ENCODE measurements at regions not wholly inside any gene's neighbourhood (a gene's known extent, or its start where the extent isn't known, plus 50 kb on each side); places are given as distances from the start of the nearest gene placed in this dataset.

DNA sequence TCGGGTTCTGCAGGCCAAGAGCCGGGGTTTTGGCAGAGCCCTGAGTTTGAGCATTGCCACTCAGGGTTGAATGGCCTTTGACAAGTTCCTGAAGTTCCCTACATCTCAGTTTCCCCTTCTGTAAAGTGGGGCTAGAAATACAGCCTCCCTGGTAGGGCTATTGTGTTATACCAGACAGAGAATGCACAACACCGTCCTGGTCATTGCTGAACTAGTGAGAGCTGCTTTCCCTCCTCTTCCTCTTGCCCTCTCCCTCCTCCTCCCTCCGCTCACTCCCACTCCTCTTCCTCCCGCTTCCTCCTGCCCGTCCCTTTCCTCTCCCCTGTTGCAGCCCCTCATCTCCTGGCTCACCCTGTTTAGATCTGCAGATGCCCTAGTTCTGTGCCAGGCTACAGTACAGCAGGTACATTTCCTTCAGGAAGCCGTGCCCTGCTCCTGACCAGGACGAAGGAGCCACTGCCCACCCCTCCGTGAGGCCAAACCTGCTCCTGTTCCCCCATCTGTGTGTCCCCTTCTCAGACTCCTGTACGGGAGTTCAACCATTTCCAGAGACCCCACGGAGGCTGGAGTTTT, 91.5 kb upstream of the SHANK2 start:
- Histone ChIP-seq H3K4me1 (ENCODE audit: control extremely low read depth in 1 of 4, control insufficient read depth in 4 of 4, insufficient read depth in 4 of 4, low read length in 3 of 4) (no peaks in the 10 kb centered on the region), H3K36me3 (ENCODE audit: control insufficient read depth in 4 of 4, insufficient read depth in 4 of 4, low read length in 3 of 4) (no peaks in the 10 kb centered on the region), H3K27me3 (replicated peaks in 2 of 5; ENCODE audit: control insufficient read depth in 4 of 5, insufficient read depth in 5 of 5, low read length in 4 of 5) (peaks cover 0 to 15% (median 2%) of the 10 kb centered on the region in 5 experiments), H3K9me3 (ENCODE audit: control extremely low read depth in 1 of 5, control insufficient read depth in 4 of 5, insufficient read depth in 2 of 5, low read depth in 1 of 5, low read length in 4 of 5) (no peaks in the 10 kb centered on the region), H3K4me3 (ENCODE audit: control insufficient read depth in 1 of 7, extremely low read depth in 1 of 7, insufficient read depth in 4 of 7, low read depth in 2 of 7, low read length in 6 of 7) (no peak overlapping the region), H3K27ac (ENCODE audit: insufficient read depth in 1 of 2, low read depth in 1 of 2, low read length in 2 of 2, poor library complexity in 1 of 2, severe bottlenecking in 2 of 2) (no peak overlapping the region)
- CTCF ChIA-PET = no interaction called here
- 77% methylated on average over 10 of the region's 11 CpGs for WGBS (ENCODE audit: insufficient coverage)
- no peak for DNase-seq
- POLR2A ChIA-PET = no interaction called here

DNA sequence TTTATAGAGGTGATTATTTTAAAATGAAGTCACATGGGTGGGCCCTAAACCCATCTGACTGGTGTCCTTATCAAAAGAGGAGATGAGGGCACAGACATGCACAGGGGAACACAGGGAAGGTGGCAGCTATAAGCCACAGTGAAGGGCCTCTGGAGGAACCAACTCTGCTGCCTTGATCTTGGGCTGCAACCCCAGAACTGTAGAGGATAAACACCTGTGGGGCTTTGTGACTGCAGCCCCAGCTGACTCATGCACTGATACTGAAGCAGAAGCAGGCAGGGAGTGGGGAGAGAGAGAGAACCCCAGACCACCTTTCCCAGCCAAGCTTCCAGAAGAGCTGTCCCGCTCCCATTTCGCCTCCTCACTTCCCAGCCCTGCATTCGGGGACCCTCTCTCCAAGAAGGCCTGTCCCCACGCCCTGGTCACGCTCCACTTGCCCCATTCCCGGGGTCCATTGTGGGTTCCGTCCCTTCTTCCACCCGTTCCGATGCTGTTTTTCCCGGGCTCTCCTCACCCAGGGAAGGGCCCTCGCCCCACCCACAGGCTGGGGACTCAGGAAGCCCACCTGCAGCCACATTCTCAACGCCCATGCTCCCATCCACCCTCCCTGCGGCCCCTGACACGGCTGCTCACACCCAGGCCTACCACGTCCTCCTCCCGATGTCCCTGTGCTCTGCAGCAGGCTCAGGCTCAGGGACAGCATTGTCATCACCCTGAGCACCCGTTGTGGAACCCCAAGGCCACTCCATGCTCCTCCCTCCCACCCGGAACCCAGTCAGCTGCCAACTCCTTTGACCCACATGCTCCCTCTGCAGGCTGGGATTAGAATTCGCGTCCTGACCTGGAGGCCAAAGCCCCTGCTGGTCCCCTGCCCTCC, 90.8 kb upstream of the SHANK2 start:
- Histone ChIP-seq H3K27ac (ENCODE audit: insufficient read depth in 1 of 2, low read depth in 1 of 2, low read length in 2 of 2, poor library complexity in 1 of 2, severe bottlenecking in 2 of 2) (no peak overlapping the region), H3K36me3 (ENCODE audit: control insufficient read depth in 4 of 4, insufficient read depth in 4 of 4, low read length in 3 of 4) (no peaks in the 10 kb centered on the region), H3K9me3 (ENCODE audit: control extremely low read depth in 1 of 5, control insufficient read depth in 4 of 5, insufficient read depth in 2 of 5, low read depth in 1 of 5, low read length in 4 of 5) (no peaks in the 10 kb centered on the region), H3K4me3 (ENCODE audit: control insufficient read depth in 1 of 7, extremely low read depth in 1 of 7, insufficient read depth in 4 of 7, low read depth in 2 of 7, low read length in 6 of 7) (no peak overlapping the region), H3K27me3 (replicated peaks in 2 of 5; ENCODE audit: control insufficient read depth in 4 of 5, insufficient read depth in 5 of 5, low read length in 4 of 5) (peaks cover 0 to 11% (median 2%) of the 10 kb centered on the region in 5 experiments), H3K4me1 (ENCODE audit: control extremely low read depth in 1 of 4, control insufficient read depth in 4 of 4, insufficient read depth in 4 of 4, low read length in 3 of 4) (no peaks in the 10 kb centered on the region)
- 71% methylated on average over 17 of the region's 20 CpGs for WGBS (ENCODE audit: insufficient coverage)
- ChIA-PET CTCF (interaction anchor here (1.1 kb wide), 1 partner anchor 31 kb away, joined by 3 read pairs; no protein-coding TSS in a partner anchor), POLR2A (no interaction called here)
- peak; percentile 12 to 25 (median 19) for DNase-seq

DNA sequence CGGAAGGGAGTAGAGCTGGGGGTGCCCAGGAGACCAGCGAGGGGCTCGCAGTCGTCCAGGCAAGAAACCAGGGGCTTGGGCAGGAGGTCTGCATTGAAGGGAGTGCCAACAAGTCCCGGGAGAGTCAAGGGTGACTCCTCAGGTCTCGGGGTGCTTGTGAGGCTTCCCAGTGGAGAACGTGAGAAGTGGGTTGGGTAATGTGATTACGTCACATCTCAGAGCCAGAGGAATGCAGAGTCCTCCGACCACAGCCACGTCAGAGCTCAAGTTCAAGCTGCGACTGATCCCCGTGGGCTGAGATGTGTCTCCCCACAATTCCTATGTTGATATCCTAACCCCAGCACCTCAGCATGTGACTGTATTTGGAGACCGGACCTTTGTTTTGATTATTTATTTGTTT, 89.7 kb upstream of the SHANK2 start:
- no peaks in the 10 kb centered on the region for H3K9me3 ChIP-seq (ENCODE audit: control extremely low read depth in 1 of 5, control insufficient read depth in 4 of 5, insufficient read depth in 2 of 5, low read depth in 1 of 5, low read length in 4 of 5)
- ChIA-PET POLR2A (no interaction called here), CTCF (no interaction called here)
- H3K27me3 ChIP-seq (replicated peaks in 2 of 5; ENCODE audit: control insufficient read depth in 4 of 5, insufficient read depth in 5 of 5, low read length in 4 of 5) = peaks cover 0 to 11% (median 2%) of the 10 kb centered on the region in 5 experiments
- no peaks in the 10 kb centered on the region for H3K4me1 ChIP-seq (ENCODE audit: control extremely low read depth in 1 of 4, control insufficient read depth in 4 of 4, insufficient read depth in 4 of 4, low read length in 3 of 4)
- no peak overlapping the region for H3K4me3 ChIP-seq (ENCODE audit: control insufficient read depth in 1 of 7, extremely low read depth in 1 of 7, insufficient read depth in 4 of 7, low read depth in 2 of 7, low read length in 6 of 7)
- no peak overlapping the region for H3K27ac ChIP-seq (ENCODE audit: insufficient read depth in 1 of 2, low read depth in 1 of 2, low read length in 2 of 2, poor library complexity in 1 of 2, severe bottlenecking in 2 of 2)
- no peak for DNase-seq
- 80% methylated on average over 9 of the region's 13 CpGs for WGBS (ENCODE audit: insufficient coverage)
- H3K36me3 ChIP-seq (ENCODE audit: control insufficient read depth in 4 of 4, insufficient read depth in 4 of 4, low read length in 3 of 4) = no peaks in the 10 kb centered on the region

DNA sequence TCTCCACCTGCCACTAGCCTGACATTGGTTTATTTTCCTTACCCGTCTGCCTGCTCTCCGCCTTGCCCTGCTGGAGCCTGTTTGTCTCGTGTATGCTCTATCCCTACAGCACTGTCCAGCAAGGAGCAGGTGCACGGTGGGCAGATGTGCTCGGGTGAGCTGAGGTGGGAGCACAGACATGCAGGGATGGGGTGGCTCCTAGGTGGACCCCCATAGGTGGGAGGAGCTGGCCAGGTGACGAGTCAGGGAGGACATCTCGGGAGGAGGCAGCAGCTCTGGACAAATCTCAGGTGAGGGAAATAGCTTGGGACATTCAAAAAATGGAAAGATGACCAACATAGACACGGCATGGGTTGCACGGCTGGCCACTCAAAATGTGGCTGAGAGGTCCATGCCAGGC, 89.2 kb upstream of the SHANK2 start:
- Histone ChIP-seq H3K27ac (ENCODE audit: insufficient read depth in 1 of 2, low read depth in 1 of 2, low read length in 2 of 2, poor library complexity in 1 of 2, severe bottlenecking in 2 of 2) (no peak overlapping the region), H3K4me3 (ENCODE audit: control insufficient read depth in 1 of 7, extremely low read depth in 1 of 7, insufficient read depth in 4 of 7, low read depth in 2 of 7, low read length in 6 of 7) (no peak overlapping the region), H3K4me1 (ENCODE audit: control extremely low read depth in 1 of 4, control insufficient read depth in 4 of 4, insufficient read depth in 4 of 4, low read length in 3 of 4) (no peaks in the 10 kb centered on the region), H3K9me3 (ENCODE audit: control extremely low read depth in 1 of 5, control insufficient read depth in 4 of 5, insufficient read depth in 2 of 5, low read depth in 1 of 5, low read length in 4 of 5) (no peaks in the 10 kb centered on the region), H3K36me3 (ENCODE audit: control insufficient read depth in 4 of 4, insufficient read depth in 4 of 4, low read length in 3 of 4) (no peaks in the 10 kb centered on the region), H3K27me3 (replicated peaks in 2 of 5; ENCODE audit: control insufficient read depth in 4 of 5, insufficient read depth in 5 of 5, low read length in 4 of 5) (peaks cover 0 to 11% (median 2%) of the 10 kb centered on the region in 5 experiments)
- CTCF ChIA-PET = no interaction called here
- DNase-seq = no peak
- WGBS (ENCODE audit: insufficient coverage) = 95% methylated on average over 7 of the region's 9 CpGs
- POLR2A ChIA-PET = no interaction called here

DNA sequence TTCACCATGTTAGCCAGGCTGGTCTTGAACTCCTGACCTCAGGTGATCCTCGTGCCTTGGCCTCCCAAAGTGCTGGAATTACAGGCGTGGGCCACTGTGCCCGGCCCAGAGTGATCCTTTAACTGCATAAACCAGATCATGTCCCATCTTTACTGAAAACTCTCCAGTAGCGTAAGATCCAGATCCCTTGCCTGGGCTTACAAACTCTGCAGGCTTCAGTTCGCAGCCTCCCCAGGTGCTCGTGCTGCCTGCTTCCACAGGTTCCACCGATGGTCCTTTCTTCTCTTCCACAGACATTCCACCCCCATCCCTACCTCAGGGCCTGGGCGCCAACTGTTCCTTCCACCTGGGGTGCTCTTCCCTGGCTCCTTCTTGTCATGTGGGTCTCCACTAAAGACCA, 88.8 kb upstream of the SHANK2 start:
- 97% methylated on average over 8 of the region's 8 CpGs for WGBS (ENCODE audit: insufficient coverage)
- Histone ChIP-seq H3K27ac (ENCODE audit: insufficient read depth in 1 of 2, low read depth in 1 of 2, low read length in 2 of 2, poor library complexity in 1 of 2, severe bottlenecking in 2 of 2) (no peak overlapping the region), H3K36me3 (ENCODE audit: control insufficient read depth in 4 of 4, insufficient read depth in 4 of 4, low read length in 3 of 4) (no peaks in the 10 kb centered on the region), H3K4me1 (ENCODE audit: control extremely low read depth in 1 of 4, control insufficient read depth in 4 of 4, insufficient read depth in 4 of 4, low read length in 3 of 4) (no peaks in the 10 kb centered on the region), H3K4me3 (ENCODE audit: control insufficient read depth in 1 of 7, extremely low read depth in 1 of 7, insufficient read depth in 4 of 7, low read depth in 2 of 7, low read length in 6 of 7) (no peak overlapping the region), H3K27me3 (replicated peaks in 2 of 5; ENCODE audit: control insufficient read depth in 4 of 5, insufficient read depth in 5 of 5, low read length in 4 of 5) (peaks cover 0 to 11% (median 2%) of the 10 kb centered on the region in 5 experiments), H3K9me3 (ENCODE audit: control extremely low read depth in 1 of 5, control insufficient read depth in 4 of 5, insufficient read depth in 2 of 5, low read depth in 1 of 5, low read length in 4 of 5) (no peaks in the 10 kb centered on the region)
- ChIA-PET CTCF (no interaction called here), POLR2A (no interaction called here)
- no peak for DNase-seq

DNA sequence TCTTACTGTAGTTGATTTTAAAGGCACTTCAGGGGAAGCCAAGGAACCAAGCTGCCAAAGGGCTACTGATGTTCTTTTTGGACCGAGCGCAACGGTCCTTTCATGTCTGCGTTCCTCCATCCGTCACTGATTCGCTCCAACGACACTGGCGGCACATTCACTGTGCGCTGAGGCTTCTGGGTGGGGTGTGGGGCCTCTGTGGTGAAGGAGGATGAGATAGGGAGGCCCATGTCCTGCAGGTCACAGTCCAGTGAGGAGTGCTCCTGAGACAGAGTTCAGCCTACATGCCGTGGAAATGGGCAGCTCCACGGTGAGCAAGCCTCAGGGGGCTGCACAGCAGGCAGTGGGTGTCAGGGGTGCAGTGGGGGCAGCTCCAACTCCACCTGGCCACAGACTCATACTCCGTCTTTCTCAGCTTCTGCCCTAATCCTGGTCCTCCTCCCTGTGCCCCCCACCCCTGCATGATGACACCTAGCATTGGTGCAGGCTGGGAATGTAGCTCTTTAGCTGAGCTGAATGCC, 87.8 kb upstream of the SHANK2 start:
- Histone ChIP-seq H3K27me3 (replicated peaks in 2 of 5; ENCODE audit: control insufficient read depth in 4 of 5, insufficient read depth in 5 of 5, low read length in 4 of 5) (peaks cover 0 to 16% (median 2%) of the 10 kb centered on the region in 5 experiments), H3K9me3 (ENCODE audit: control extremely low read depth in 1 of 5, control insufficient read depth in 4 of 5, insufficient read depth in 2 of 5, low read depth in 1 of 5, low read length in 4 of 5) (no peaks in the 10 kb centered on the region), H3K27ac (ENCODE audit: insufficient read depth in 1 of 2, low read depth in 1 of 2, low read length in 2 of 2, poor library complexity in 1 of 2, severe bottlenecking in 2 of 2) (no peak overlapping the region), H3K4me3 (ENCODE audit: control insufficient read depth in 1 of 7, extremely low read depth in 1 of 7, insufficient read depth in 4 of 7, low read depth in 2 of 7, low read length in 6 of 7) (no peak overlapping the region), H3K4me1 (ENCODE audit: control extremely low read depth in 1 of 4, control insufficient read depth in 4 of 4, insufficient read depth in 4 of 4, low read length in 3 of 4) (no peaks in the 10 kb centered on the region), H3K36me3 (ENCODE audit: control insufficient read depth in 4 of 4, insufficient read depth in 4 of 4, low read length in 3 of 4) (no peaks in the 10 kb centered on the region)
- WGBS (ENCODE audit: insufficient coverage) = 90% methylated on average over 9 of the region's 12 CpGs
- no peak for DNase-seq
- ChIA-PET CTCF (no interaction called here), POLR2A (no interaction called here)

DNA sequence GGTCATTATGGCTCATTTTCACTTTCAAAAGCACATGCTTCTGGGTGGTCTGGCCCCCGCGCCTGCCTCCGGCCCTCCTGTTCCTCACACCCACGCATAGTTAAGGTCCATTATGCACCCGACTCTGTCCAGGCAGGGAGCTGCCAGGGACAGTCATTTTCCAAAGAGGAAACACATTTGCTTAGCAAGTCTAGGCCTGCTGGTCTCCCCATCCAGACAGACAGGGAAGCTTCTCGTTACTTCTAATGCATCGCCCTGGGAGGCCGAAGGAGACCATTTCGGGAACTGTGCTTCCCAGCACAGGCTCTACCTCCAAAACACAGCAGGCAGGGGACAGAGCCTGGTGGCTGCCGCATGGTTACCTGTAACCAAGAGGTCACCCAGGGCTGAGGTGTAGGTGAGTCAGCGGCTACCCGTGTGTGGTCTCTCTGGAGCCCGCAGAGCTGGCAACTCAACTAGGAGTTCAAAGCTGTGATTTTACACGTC, 87.1 kb upstream of the SHANK2 start:
- Histone ChIP-seq H3K27me3 (replicated peaks in 2 of 5; ENCODE audit: control insufficient read depth in 4 of 5, insufficient read depth in 5 of 5, low read length in 4 of 5) (peaks cover 0 to 18% (median 2%) of the 10 kb centered on the region in 5 experiments), H3K27ac (ENCODE audit: insufficient read depth in 1 of 2, low read depth in 1 of 2, low read length in 2 of 2, poor library complexity in 1 of 2, severe bottlenecking in 2 of 2) (no peak overlapping the region), H3K4me1 (ENCODE audit: control extremely low read depth in 1 of 4, control insufficient read depth in 4 of 4, insufficient read depth in 4 of 4, low read length in 3 of 4) (no peaks in the 10 kb centered on the region), H3K36me3 (ENCODE audit: control insufficient read depth in 4 of 4, insufficient read depth in 4 of 4, low read length in 3 of 4) (no peaks in the 10 kb centered on the region), H3K4me3 (ENCODE audit: control insufficient read depth in 1 of 7, extremely low read depth in 1 of 7, insufficient read depth in 4 of 7, low read depth in 2 of 7, low read length in 6 of 7) (no peak overlapping the region), H3K9me3 (ENCODE audit: control extremely low read depth in 1 of 5, control insufficient read depth in 4 of 5, insufficient read depth in 2 of 5, low read depth in 1 of 5, low read length in 4 of 5) (no peaks in the 10 kb centered on the region)
- DNase-seq = no peak
- CTCF ChIA-PET = no interaction called here
- POLR2A ChIA-PET = no interaction called here
- 92% methylated on average over 13 of the region's 14 CpGs for WGBS (ENCODE audit: insufficient coverage)

Data from common myeloid progenitor, CD34-positive (primary cell).